ENCODE measurements at regions not wholly inside any gene's neighbourhood (a gene's known extent, or its start where the extent isn't known, plus 50 kb on each side); places are given as distances from the start of the nearest gene placed in this dataset.

DNA sequence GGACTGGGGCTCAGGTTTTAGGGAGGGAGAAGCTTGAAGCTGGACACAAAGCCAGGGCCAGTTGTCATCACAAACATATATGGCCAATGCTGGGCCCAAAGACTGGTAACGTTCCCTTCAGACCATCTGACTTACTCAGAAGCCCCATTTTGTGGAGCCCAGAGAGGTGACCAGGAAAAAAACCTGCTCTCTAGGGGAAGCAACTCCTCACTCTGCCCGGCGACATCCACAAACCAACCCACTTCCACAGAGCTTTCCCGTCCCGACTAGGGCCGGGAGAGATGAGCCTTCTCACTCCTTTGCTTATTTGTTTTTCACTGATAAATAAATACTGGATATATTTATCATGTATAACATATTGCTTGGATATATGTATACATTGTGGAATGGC is 180.9 kb upstream of the RTL1 start:
- Histone ChIP-seq H3K36me3 (ENCODE audit: insufficient read depth, low read length) (no peaks in the 10 kb centered on the region), H3K27ac (ENCODE audit: low read length) (no peak overlapping the region)
- TF ChIP-seq, protein P1, sequence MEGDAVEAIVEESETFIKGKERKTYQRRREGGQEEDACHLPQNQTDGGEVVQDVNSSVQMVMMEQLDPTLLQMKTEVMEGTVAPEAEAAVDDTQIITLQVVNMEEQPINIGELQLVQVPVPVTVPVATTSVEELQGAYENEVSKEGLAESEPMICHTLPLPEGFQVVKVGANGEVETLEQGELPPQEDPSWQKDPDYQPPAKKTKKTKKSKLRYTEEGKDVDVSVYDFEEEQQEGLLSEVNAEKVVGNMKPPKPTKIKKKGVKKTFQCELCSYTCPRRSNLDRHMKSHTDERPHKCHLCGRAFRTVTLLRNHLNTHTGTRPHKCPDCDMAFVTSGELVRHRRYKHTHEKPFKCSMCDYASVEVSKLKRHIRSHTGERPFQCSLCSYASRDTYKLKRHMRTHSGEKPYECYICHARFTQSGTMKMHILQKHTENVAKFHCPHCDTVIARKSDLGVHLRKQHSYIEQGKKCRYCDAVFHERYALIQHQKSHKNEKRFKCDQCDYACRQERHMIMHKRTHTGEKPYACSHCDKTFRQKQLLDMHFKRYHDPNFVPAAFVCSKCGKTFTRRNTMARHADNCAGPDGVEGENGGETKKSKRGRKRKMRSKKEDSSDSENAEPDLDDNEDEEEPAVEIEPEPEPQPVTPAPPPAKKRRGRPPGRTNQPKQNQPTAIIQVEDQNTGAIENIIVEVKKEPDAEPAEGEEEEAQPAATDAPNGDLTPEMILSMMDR (IDR thresholded peaks at IDR 0.05; ENCODE audit: borderline replicate concordance, extremely low read depth, low read length, poor library complexity, severe bottlenecking), result no peak

DNA sequence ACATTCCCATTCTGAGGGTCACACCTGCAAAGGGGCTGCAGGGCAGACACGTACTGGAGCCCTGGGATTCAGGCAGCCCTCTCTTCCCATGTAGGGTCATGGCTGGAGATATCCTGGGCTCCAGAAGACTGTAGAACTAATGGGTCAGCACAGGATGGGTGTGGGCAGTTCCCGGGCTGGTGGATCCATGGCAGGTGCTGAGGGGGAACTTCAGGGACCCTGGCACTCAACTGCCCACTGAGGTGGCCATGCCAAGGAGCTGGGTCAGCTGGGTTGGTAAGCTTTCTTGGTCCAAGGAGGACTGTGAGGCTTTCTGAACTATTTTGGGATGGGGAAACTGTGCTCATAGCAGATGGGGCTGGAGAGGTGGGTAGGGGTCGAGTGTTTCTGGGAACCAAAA is 183.4 kb upstream of the RTL1 start:
- Histone ChIP-seq H3K4me3 (ENCODE audit: low read depth in 1 of 2, low read length in 2 of 2) (no peak overlapping the region), H3K9me3 (ENCODE audit: insufficient read depth, low read length, severe bottlenecking) (no peaks in the 10 kb centered on the region), H3K4me2 (ENCODE audit: insufficient read depth, low read length) (no peak overlapping the region), H3K4me1 (ENCODE audit: insufficient read depth, low read length) (no peaks in the 10 kb centered on the region), H3K27me3 (ENCODE audit: insufficient read depth, low read length, poor library complexity) (no peaks in the 10 kb centered on the region), H4K20me1 (ENCODE audit: insufficient read depth, low read length) (no peaks in the 10 kb centered on the region), H2AFZ (ENCODE audit: low read depth, low read length) (no peak overlapping the region), H3K36me3 (ENCODE audit: insufficient read depth, low read length) (no peaks in the 10 kb centered on the region), H3K79me2 (ENCODE audit: insufficient read depth, low read length) (no peaks in the 10 kb centered on the region), H3K9ac (ENCODE audit: low read depth, low read length) (no peak overlapping the region), H3K27ac (ENCODE audit: low read length) (no peak overlapping the region)
- TF ChIP-seq, protein P1 (IDR thresholded peaks at IDR 0.05; ENCODE audit: borderline replicate concordance, extremely low read depth, low read length, poor library complexity, severe bottlenecking), result no peak
- TF ChIP-seq EZH2 (IDR thresholded peaks at IDR 0.05; ENCODE audit: borderline replicate concordance, low read depth, low read length, severe bottlenecking), result no peak
- ATAC-seq (ENCODE audit: insufficient read depth, low read depth) (no peak), DNase-seq (peak; percentile 1)

More for the DNA sequence above, 180.9 kb upstream of the RTL1 start:
- no peak overlapping the region for H2AFZ ChIP-seq (ENCODE audit: low read depth, low read length)
- H3K9ac ChIP-seq (ENCODE audit: low read depth, low read length), result no peak overlapping the region
- no peak for ATAC-seq (ENCODE audit: insufficient read depth, low read depth)
- no peaks in the 10 kb centered on the region for H3K4me1 ChIP-seq (ENCODE audit: insufficient read depth, low read length)
- no peaks in the 10 kb centered on the region for H3K9me3 ChIP-seq (ENCODE audit: insufficient read depth, low read length, severe bottlenecking)
- H3K4me3 ChIP-seq (ENCODE audit: low read depth in 1 of 2, low read length in 2 of 2), result no peak overlapping the region
- H3K4me2 ChIP-seq (ENCODE audit: insufficient read depth, low read length), result no peak overlapping the region
- no peaks in the 10 kb centered on the region for H4K20me1 ChIP-seq (ENCODE audit: insufficient read depth, low read length)
- H3K27me3 ChIP-seq (ENCODE audit: insufficient read depth, low read length, poor library complexity), result no peaks in the 10 kb centered on the region
- peak; percentile 1 for DNase-seq
- H3K79me2 ChIP-seq (ENCODE audit: insufficient read depth, low read length), result no peaks in the 10 kb centered on the region

DNA sequence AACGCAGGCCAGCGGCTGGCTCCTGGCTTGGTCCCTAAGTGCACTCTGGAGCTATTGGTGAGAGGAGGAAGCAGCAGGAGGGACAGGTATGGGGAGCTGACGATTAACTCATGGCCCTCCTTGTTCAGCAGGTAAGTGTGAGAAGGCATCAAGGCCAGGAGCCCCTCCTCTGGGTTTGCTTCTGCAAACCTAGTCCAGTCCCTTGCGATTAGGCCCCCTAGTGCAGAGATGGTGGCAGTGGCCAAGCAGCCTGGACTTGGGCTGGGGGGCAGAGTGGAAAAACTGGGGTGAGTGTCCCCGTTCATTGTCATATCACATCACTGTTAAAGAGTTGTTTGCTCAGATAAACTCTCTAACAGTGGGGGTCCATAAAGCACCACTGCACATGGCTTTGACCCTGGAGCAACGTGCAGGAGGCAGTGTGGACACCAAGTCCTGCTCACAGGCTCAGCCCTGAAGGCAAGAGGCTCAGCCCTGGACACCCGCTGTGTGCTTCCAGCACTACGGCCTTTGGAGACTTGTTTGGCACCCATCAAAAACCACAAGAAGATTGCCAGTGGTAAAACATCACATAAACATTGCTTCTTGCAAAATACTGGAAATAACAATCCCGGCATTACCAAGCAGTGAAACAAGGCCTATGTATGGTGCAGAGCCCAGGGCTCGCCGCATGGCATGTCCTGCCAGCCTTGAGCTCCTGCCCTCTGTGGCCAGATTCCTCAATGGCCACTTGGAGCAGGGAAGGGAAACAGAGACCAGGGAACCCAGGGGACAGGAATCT is 184.3 kb upstream of the RTL1 start:
- Histone ChIP-seq H3K9me3 (ENCODE audit: insufficient read depth, low read length, severe bottlenecking) (no peaks in the 10 kb centered on the region), H3K27me3 (ENCODE audit: insufficient read depth, low read length, poor library complexity) (no peaks in the 10 kb centered on the region), H3K79me2 (ENCODE audit: insufficient read depth, low read length) (no peaks in the 10 kb centered on the region), H3K4me2 (ENCODE audit: insufficient read depth, low read length) (no peak overlapping the region), H2AFZ (ENCODE audit: low read depth, low read length) (no peak overlapping the region), H3K9ac (ENCODE audit: low read depth, low read length) (no peak overlapping the region), H3K27ac (ENCODE audit: low read length) (no peak overlapping the region), H3K4me3 (ENCODE audit: low read depth in 1 of 2, low read length in 2 of 2) (no peak overlapping the region), H3K36me3 (ENCODE audit: insufficient read depth, low read length) (no peaks in the 10 kb centered on the region), H4K20me1 (ENCODE audit: insufficient read depth, low read length) (no peaks in the 10 kb centered on the region), H3K4me1 (ENCODE audit: insufficient read depth, low read length) (no peaks in the 10 kb centered on the region)
- ATAC-seq (ENCODE audit: insufficient read depth, low read depth) (no peak), DNase-seq (no peak)
- TF ChIP-seq, protein P1 (IDR thresholded peaks at IDR 0.05; ENCODE audit: borderline replicate concordance, extremely low read depth, low read length, poor library complexity, severe bottlenecking), result no peak
- TF ChIP-seq EZH2 (IDR thresholded peaks at IDR 0.05; ENCODE audit: borderline replicate concordance, low read depth, low read length, severe bottlenecking), result no peak

DNA sequence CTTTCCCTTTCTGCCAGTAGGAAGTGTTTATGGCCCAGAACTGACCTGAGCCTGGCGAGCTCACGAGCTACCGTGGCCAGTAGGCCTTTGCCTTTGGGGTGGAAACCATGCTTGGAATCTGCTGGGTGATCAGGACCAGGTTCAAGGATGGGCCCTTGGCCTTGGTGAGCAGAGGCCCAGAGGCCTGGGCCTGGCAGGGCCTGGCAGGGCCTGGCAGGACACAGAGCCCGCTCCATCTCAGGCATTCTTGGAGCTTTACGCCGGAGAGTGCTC is 184.8 kb upstream of the RTL1 start:
- no peaks in the 10 kb centered on the region for H4K20me1 ChIP-seq (ENCODE audit: insufficient read depth, low read length)
- no peaks in the 10 kb centered on the region for H3K9me3 ChIP-seq (ENCODE audit: insufficient read depth, low read length, severe bottlenecking)
- H3K36me3 ChIP-seq (ENCODE audit: insufficient read depth, low read length), result no peaks in the 10 kb centered on the region
- no peaks in the 10 kb centered on the region for H3K79me2 ChIP-seq (ENCODE audit: insufficient read depth, low read length)
- H3K27me3 ChIP-seq (ENCODE audit: insufficient read depth, low read length, poor library complexity), result no peaks in the 10 kb centered on the region
- H3K9ac ChIP-seq (ENCODE audit: low read depth, low read length), result no peak overlapping the region
- H2AFZ ChIP-seq (ENCODE audit: low read depth, low read length), result no peak overlapping the region
- ATAC-seq (ENCODE audit: insufficient read depth, low read depth) (no peak), DNase-seq (no peak)
- H3K27ac ChIP-seq (ENCODE audit: low read length), result no peak overlapping the region
- no peak for TF ChIP-seq EZH2 (IDR thresholded peaks at IDR 0.05; ENCODE audit: borderline replicate concordance, low read depth, low read length, severe bottlenecking)
- TF ChIP-seq, protein P1 (IDR thresholded peaks at IDR 0.05; ENCODE audit: borderline replicate concordance, extremely low read depth, low read length, poor library complexity, severe bottlenecking), result no peak
- H3K4me3 ChIP-seq (ENCODE audit: low read depth in 1 of 2, low read length in 2 of 2), result no peak overlapping the region
- H3K4me2 ChIP-seq (ENCODE audit: insufficient read depth, low read length), result no peak overlapping the region
- H3K4me1 ChIP-seq (ENCODE audit: insufficient read depth, low read length), result no peaks in the 10 kb centered on the region
